CD14-positive monocyte (primary cell): ENCODE measurements at regions not wholly inside any gene's neighbourhood (a gene's known extent, or its start where the extent isn't known, plus 50 kb on each side); places are given as distances from the start of the nearest gene placed in this dataset.

Source experiments
- DNase-seq, 3 donors: peaks; one replicate each; pipeline ENCODE4 v3.0.0-alpha.2; 2011 to 2022
- H2AFZ ChIP-seq: 2 replicates; pipeline ENCODE4 v1.6.0; 2012; ENCODE audit warnings: mild to moderate bottlenecking, low read depth, low read length, inconsistent platforms; ENCODE audit not compliant: insufficient read depth, poor library complexity, severe bottlenecking
- H3K27ac ChIP-seq, 2 donors: 1 replicate in 1 of 2; 2 replicates in 1 of 2; pipeline ENCODE4 v1.5.1; 2012 to 2013; ENCODE audit warnings: low read length in 2 of 2, control low read depth in 1 of 2, inconsistent platforms in 1 of 2, low read depth in 1 of 2, mild to moderate bottlenecking in 1 of 2
- H3K27me3 ChIP-seq, 2 donors: one replicate each; pipeline versions ENCODE4 v1.6.0 to v1.6.1; 2011 to 2013; ENCODE audit warnings: low read length in 2 of 2; ENCODE audit not compliant: control insufficient read depth in 2 of 2, insufficient read depth in 2 of 2
- H3K36me3 ChIP-seq, 2 donors: replicated peaks in 1 of 2; 1 replicate in 1 of 2; 2 replicates in 1 of 2; pipeline versions ENCODE4 v1.5.1 to v1.6.1; 2012 to 2013; ENCODE audit warnings: low read length in 2 of 2, control low read depth in 1 of 2, inconsistent platforms in 1 of 2, mild to moderate bottlenecking in 1 of 2; ENCODE audit not compliant: insufficient read depth in 2 of 2, control insufficient read depth in 1 of 2
- H3K4me1 ChIP-seq, 2 donors: 1 replicate in 1 of 2; 2 replicates in 1 of 2; pipeline versions ENCODE4 v1.5.1 to v1.6.1; 2012 to 2013; ENCODE audit warnings: low read length in 2 of 2, control low read depth in 1 of 2, inconsistent platforms in 1 of 2, mild to moderate bottlenecking in 1 of 2, moderate library complexity in 1 of 2; ENCODE audit not compliant: insufficient read depth in 2 of 2, control insufficient read depth in 1 of 2
- H3K4me2 ChIP-seq: replicated peaks from 2 replicates; pipeline ENCODE3; 2012; ENCODE audit warnings: low read length, moderate library complexity, mild to moderate bottlenecking; ENCODE audit not compliant: poor library complexity, severe bottlenecking; ENCODE audit errors: extremely low read depth
- H3K4me3 ChIP-seq, 3 experiments: fragments of 200-600 bp in 1 of 3; sonication (generic) in 1 of 3; replicated peaks in 1 of 3; 1 replicate in 2 of 3; 2 replicates in 1 of 3; pipeline ENCODE4 v1.5.1; 2011 to 2013; ENCODE audit warnings: low read length in 3 of 3, mild to moderate bottlenecking in 3 of 3, control low read depth in 2 of 3, low read depth in 2 of 3, inconsistent platforms in 1 of 3, moderate library complexity in 1 of 3
- H3K79me2 ChIP-seq: 2 replicates; pipeline ENCODE4 v1.6.0; 2012; ENCODE audit warnings: mild to moderate bottlenecking, control low read depth, inconsistent platforms, low read length, moderate library complexity; ENCODE audit not compliant: insufficient read depth
- H3K9ac ChIP-seq: 2 replicates; pipeline ENCODE4 v1.6.0; 2017; ENCODE audit warnings: low read length, mild to moderate bottlenecking; ENCODE audit not compliant: insufficient read depth, poor library complexity, severe bottlenecking
- H3K9me3 ChIP-seq, 2 donors: replicated peaks in 1 of 2; 1 replicate in 1 of 2; 2 replicates in 1 of 2; pipeline versions ENCODE4 v1.5.1 to v1.6.1; 2012 to 2013; ENCODE audit warnings: low read length in 2 of 2, control low read depth in 1 of 2; ENCODE audit not compliant: control insufficient read depth in 1 of 2, insufficient read depth in 1 of 2
- H4K20me1 ChIP-seq: 2 replicates; pipeline ENCODE4 v1.6.0; 2012; ENCODE audit warnings: mild to moderate bottlenecking, low read length, control low read depth, moderate library complexity; ENCODE audit not compliant: insufficient read depth
- H3K27ac Mint-ChIP-seq, 7 donors: one replicate each; pipeline ENCODE4 v1.8.0; 2020; ENCODE audit warnings: mild to moderate bottlenecking in 7 of 7, mixed read lengths in 7 of 7, moderate library complexity in 6 of 7, inconsistent platforms in 2 of 7
- H3K27me3 Mint-ChIP-seq, 3 donors: one replicate each; pipeline ENCODE4 v1.8.0; 2021 to 2022; ENCODE audit warnings: low read depth in 3 of 3, mild to moderate bottlenecking in 3 of 3, mixed read lengths in 3 of 3, moderate library complexity in 3 of 3, inconsistent platforms in 1 of 3
- H3K36me3 Mint-ChIP-seq, 2 donors: one replicate each; pipeline ENCODE4 v1.8.0; 2020; ENCODE audit warnings: mixed read lengths in 2 of 2, inconsistent platforms in 1 of 2, mild to moderate bottlenecking in 1 of 2
- H3K4me1 Mint-ChIP-seq: one replicate; pipeline ENCODE4 v1.8.0; 2020; ENCODE audit warnings: mild to moderate bottlenecking, mixed read lengths
- H3K4me3 Mint-ChIP-seq, 2 donors: one replicate each; pipeline ENCODE4 v1.8.0; 2020; ENCODE audit warnings: mild to moderate bottlenecking in 2 of 2, mixed read lengths in 2 of 2, moderate library complexity in 1 of 2
- H3K9me3 Mint-ChIP-seq, 7 donors: one replicate each; pipeline ENCODE4 v1.8.0; 2020 to 2022; ENCODE audit warnings: mixed read lengths in 7 of 7, mild to moderate bottlenecking in 6 of 7, moderate library complexity in 6 of 7, inconsistent platforms in 2 of 7
- WGBS: methylation state at CpG from one replicate; pipeline ENCODE4 v1.1.5; 2013; ENCODE audit warnings: missing lambda C conversion rate; ENCODE audit not compliant: insufficient coverage; 5-methylcytosine and 5-hydroxymethylcytosine counted together
- intact Hi-C, 2 donors: fragments of 100-400 bp; cut with micrococcal nuclease; formaldehyde crosslinking; loops; one replicate each; pipeline versions ENCODE4 v1.15.0 to v1.15.1; 2023
- TF ChIP-seq, protein P1 (sequence below): fragments of 200-600 bp; IDR thresholded peaks from one replicate; pipeline ENCODE4 v1.8.0; 2022; ENCODE audit warnings: antibody characterized with exemption, mild to moderate bottlenecking

DNA sequence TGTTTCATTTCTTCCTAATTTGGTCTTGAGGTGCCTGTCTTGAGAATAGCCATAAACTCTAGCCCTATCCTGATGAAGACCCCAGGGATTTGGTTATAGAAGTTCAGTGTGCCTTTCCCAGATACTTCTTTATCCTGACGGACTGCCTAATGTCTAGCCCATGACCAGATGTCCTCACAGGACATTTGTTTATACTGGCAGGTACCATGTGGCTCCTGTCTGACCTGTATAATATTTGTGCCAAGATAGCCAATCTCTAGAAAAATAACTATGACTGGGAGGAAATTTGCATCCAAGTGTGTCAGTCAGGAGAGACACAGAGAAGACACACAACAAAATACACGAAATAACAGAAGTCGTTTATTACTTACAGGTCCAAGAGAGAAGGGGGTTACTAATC is 69.2 kb upstream of the MIR17HG start:
- Histone ChIP-seq H3K4me3 (no peak overlapping the region), H3K27me3 (no peaks in the 10 kb centered on the region), H3K27ac (no peak overlapping the region), H3K79me2 (no peaks in the 10 kb centered on the region), H3K4me1 (peaks cover 3 to 11% of the 10 kb centered on the region in 2 donors), H3K9me3 (no peaks in the 10 kb centered on the region), H3K9ac (no peak overlapping the region), H3K36me3 (no peaks in the 10 kb centered on the region), H3K4me2 (no peak overlapping the region), H2AFZ (no peak overlapping the region), H4K20me1 (no peaks in the 10 kb centered on the region)
- Mint-ChIP-seq H3K4me3 (no peak overlapping the region), H3K27ac (no peak overlapping the region), H3K9me3 (peaks cover 2 to 5% (median 4%) of the 10 kb centered on the region in 7 donors), H3K4me1 (peaks cover 20% of the 10 kb centered on the region), H3K27me3 (peaks cover 0 to 2% (median 0%) of the 10 kb centered on the region in 3 donors), H3K36me3 (no peaks in the 10 kb centered on the region)
- TF ChIP-seq, protein P1, sequence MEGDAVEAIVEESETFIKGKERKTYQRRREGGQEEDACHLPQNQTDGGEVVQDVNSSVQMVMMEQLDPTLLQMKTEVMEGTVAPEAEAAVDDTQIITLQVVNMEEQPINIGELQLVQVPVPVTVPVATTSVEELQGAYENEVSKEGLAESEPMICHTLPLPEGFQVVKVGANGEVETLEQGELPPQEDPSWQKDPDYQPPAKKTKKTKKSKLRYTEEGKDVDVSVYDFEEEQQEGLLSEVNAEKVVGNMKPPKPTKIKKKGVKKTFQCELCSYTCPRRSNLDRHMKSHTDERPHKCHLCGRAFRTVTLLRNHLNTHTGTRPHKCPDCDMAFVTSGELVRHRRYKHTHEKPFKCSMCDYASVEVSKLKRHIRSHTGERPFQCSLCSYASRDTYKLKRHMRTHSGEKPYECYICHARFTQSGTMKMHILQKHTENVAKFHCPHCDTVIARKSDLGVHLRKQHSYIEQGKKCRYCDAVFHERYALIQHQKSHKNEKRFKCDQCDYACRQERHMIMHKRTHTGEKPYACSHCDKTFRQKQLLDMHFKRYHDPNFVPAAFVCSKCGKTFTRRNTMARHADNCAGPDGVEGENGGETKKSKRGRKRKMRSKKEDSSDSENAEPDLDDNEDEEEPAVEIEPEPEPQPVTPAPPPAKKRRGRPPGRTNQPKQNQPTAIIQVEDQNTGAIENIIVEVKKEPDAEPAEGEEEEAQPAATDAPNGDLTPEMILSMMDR: no peak
- WGBS: 100% methylated on average over 1 of the region's 3 CpGs
- no peak for DNase-seq
- intact Hi-C loops: no loop called here

DNA sequence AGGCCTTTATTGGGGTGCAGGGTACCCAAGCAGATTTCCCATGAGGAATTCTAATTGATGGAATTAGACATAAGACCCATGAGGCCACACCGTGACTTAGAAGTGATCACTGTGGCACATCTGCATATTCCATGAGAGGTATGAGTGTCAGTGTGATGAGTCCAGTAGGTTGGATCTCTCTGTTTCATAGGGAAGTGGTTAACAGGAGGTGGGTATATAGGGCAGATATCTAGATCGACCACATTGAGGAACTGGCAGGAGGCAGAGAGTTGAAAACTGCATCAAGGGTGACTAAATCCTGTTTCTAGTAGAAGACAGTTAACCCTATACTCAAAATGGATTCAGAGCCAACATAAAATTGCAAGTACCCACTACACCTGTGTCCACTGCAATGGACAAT is 68.6 kb upstream of the MIR17HG start:
- Histone ChIP-seq H3K79me2 (no peaks in the 10 kb centered on the region), H3K9me3 (no peaks in the 10 kb centered on the region), H2AFZ (no peak overlapping the region), H3K4me1 (peaks cover 3 to 11% of the 10 kb centered on the region in 2 donors), H3K36me3 (no peaks in the 10 kb centered on the region), H3K4me2 (no peak overlapping the region), H3K4me3 (no peak overlapping the region), H3K27me3 (no peaks in the 10 kb centered on the region), H3K27ac (no peak overlapping the region), H4K20me1 (no peaks in the 10 kb centered on the region), H3K9ac (no peak overlapping the region)
- Mint-ChIP-seq H3K4me3 (no peak overlapping the region), H3K27ac (no peak overlapping the region), H3K4me1 (peaks cover 21% of the 10 kb centered on the region), H3K27me3 (peaks cover 0 to 3% (median 0%) of the 10 kb centered on the region in 3 donors), H3K36me3 (no peaks in the 10 kb centered on the region), H3K9me3 (peaks cover 2 to 5% (median 4%) of the 10 kb centered on the region in 7 donors)
- 13% methylated on average over 1 of the region's 2 CpGs for WGBS
- peak in 1 of 3 donors; percentile 1 for DNase-seq
- TF ChIP-seq, protein P1: no peak
- intact Hi-C loops: no loop called here
